Epidermal melanocyte (primary cell): ENCODE measurements at regions not wholly inside any gene's neighbourhood (a gene's known extent, or its start where the extent isn't known, plus 50 kb on each side); places are given as distances from the start of the nearest gene placed in this dataset.
A peak's percentile ranks its signal among the peaks of the same experiment; 100 is the strongest.
"Not testable (repeated sequence)": the region's sequence is repeated elsewhere in the genome, so short reads cannot be mapped to it uniquely, and the experiment has no call there.

ENCODE experiments used
- DNase-seq: peaks from one replicate; pipeline ENCODE4 v3.0.0; 2011; ENCODE audit warnings: low spot score; ENCODE audit not compliant: insufficient read length

DNA sequence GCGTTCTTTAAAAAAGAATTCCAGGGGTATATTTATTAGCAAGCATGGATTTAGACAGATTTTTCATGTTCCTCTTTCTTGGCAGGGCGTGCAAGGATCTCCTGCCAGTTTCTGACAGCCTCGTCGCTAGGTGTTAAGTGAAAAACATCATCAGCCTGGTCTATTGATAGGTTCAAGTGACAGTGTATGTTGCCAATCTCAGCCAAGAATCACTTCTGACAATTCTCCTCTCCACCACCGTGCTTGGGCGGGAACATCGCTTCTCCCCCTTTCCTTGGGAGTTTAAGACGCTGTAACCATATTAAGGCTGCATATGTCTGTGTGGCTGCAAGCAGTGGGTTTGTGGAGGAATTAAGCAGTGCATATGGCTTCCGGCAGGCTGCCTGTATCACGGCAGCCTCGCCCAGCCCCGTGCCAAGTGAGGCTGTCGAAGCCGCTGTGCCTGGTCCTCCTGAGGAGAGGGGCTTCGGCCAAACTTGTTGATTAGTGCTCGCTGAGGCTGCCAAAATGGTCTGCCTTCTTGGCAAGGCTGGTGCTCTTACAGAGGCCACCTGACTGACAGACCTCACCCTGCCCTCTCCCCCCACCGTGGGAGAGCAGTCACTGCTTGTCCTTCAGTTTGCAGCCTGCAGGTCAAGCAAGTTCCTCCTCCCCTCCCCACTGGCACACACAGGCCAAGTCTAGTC, 132.2 kb upstream of the MPHOSPH6 start:
- no peak for DNase-seq

DNA sequence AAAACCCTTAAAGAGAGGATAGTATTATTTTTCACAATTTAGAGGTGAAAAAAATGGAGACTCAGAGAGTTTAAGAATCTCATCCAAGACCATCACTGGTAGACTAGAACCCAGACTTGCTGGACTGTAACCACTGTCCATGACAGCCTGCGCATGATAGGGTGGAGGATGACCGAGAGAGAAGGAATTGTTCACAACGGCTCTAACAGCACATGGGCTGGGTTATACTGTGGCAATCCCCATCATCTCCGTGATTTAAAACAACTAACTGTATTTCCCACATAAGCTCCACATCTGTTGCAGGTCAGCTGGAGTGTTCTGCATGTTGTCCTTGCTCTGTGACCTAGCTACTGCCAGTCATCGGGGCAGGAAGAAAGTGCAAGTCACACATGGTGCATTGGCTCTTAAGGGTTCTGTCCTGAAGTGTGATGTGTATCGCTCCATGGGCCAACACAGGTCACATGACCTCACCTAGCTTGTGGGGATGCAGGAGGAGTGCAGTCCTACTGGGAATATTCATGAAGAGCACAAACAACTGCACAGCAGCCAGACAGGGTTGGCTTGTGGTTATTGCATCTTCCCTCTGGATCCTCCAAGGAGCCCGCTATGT, 131.2 kb upstream of the MPHOSPH6 start:
- no peak for DNase-seq

DNA sequence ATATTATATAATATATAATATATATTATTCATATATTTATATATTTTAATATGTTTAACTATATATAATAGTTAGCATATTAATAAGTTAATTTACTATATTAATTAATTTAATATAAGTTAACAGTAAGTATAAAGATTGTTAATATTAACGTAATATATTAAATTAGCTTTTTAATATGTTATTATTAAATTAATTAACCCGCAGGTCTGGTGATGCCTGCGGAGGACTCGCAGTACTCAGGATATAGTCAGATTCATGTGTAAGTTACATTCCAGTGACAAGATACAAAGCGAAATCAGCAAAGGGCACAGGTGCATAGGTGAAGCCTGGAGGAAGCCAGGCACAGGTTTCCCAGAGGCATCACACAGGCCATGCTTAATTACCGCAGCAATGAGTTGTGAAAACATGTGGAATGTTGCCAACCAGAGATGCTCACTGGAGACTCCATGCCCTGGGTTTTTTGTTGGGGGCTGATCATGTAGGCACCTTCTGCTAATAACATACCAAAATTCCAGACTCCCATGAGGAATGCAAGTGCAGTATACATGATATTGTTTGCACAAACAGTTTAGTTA, 130.4 kb upstream of the MPHOSPH6 start:
- no peak for DNase-seq

DNA sequence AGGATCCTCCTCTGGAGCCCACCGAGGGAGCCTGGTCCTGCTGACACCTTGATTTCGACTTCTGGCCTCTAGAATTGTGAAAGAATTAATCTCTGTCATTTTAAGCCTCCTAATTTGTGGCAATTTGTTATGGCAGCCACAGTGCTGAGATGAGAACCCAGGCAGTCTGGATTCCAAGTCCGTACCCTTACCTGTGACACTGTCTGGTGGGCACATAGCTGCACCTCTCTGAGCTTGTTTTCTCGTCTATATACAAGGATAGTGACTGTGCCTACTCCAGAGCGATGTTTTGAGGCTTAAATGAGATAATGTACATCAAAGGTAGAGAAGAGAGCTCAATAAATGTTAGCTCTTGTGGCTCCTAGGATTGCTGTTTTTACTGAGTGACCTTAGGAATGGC, 128.4 kb upstream of the MPHOSPH6 start:
- DNase-seq = no peak

DNA sequence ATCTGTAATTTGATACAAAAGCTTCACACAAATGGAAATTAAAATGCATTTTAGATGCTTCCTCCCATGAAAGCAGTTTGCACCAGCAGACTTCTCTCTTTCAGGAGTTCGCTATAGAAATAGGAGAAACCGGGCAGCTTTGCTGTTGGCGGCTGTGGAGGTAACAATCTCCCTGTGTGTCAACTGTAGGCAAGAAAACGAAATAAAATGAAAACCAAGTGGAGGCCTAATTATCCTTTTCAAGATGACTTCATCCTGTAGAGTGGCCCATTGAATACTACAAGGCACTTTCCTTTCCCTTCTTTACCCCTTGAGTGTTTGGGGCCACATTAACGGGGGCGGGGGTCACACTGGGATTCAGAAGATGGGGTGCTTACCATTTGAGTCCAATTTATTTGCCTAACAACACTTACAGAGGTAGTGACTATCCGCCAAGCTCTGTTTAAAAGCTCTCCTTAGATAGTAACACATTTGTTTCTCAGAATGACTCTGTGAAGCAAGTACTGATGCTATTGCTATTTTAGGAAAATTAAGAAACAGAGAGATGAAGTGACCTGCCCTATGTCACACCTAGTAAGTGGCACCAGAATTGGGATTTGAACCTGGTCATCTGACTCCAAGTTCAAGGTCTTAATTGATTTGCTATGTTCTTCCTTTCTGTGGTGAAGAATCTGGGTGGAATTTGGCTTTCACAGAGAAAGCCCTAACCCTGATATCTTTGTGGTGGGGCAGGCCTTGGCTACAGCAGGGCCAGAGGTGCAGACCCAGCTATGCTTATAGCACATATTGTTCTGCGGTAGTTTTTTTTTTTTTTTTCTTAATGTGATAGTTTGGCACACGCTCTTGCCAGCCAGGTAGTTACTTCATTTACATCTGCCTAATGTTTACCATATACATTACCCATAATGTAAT, 125.5 kb upstream of the MPHOSPH6 start:
- no peak for DNase-seq

DNA sequence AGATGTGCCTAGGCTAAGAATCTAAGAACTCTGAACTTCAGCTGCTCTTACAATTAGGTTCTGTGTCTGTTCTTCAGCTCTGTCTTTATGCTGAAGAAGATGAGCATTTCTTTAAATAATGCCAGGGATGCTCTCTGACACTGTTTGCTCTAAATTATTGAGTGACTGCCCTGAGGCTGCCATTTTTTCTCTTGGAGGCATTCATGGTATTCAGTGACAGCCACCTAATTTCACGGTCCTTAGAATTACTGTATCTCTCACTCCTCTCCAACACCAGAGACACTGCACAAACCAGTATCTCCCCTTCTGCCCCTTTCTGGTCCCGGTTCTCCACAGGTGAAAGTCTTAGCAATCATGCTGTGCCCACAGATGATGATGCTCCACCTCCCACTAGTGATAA, 123.6 kb upstream of the MPHOSPH6 start:
- DNase-seq = no peak

DNA sequence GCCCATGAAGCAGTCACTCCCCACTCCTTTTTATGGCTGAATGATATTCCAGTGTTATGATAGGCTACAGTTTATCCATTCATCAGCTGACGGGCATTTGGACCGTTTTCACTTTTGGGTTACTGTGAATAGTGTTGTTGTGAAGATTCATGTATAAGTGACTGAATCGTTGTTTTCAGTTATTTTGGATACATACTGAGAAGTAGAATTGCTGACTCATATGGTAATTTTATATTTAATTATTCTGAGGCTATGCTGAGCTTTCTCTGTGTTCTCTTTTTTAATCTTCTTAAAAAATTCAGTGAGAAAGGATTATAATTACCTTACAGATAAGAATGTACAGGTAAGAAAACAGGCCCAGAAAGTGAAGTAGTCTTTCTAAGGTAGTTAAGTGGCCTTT, 117.9 kb upstream of the MPHOSPH6 start:
- DNase-seq = no peak

DNA sequence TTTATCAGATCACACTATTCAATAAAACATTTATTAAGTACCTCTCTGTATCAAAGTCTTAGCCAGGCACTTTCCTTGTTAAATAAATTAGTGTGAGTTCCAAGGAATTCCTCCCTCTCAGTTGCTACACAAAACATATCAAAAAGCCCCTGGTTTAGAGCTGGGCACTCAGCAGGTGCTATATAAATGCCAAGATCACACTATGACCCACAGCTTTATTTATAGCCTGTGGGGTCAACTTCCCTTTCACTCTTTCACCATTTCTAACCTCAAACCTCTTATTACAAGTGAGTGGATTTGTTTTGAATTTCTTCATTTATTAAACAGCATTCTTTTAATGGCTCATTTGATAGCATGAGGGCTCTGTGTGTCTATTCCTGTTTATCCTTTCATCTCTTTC, 112.6 kb upstream of the MPHOSPH6 start:
- DNase-seq = no peak

DNA sequence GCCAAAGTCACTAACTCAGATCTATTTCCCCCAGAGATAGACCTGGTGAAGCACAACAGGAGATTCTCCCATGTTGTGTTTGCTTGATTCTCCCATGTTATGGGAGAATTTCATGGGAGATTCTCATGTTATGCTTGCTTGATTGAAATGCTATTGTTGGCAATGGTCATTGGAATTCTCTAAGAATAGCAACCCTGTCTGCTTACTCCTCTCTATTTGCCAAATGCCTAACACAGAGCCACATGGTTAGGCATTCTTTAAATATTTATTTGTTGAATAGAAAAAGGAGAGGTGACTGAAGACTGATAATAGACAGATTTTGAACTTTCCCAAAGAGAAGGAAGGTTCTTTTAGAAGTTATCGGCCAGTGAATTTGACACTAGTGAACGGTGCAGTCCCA, 111.5 kb upstream of the MPHOSPH6 start:
- DNase-seq = no peak

DNA sequence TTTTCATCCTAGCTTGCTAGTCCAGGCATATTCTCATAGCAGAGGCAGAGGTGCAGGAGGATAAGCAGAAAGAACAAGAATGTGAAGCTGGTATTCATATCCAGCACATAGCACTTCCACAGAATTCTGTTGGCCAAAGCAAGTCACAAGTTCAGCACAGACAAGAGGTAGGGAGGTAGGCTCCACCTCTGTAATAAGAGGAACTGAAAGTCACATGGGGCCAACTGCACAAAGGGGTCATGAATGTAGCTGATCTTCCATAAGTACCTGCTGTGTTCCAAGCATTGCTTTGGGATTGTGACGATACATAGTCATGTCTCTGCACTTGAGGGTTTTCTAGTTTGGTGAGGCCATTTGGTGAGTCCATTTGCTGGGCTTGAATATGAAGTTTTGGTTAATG, 110.8 kb upstream of the MPHOSPH6 start:
- DNase-seq = no peak

DNA sequence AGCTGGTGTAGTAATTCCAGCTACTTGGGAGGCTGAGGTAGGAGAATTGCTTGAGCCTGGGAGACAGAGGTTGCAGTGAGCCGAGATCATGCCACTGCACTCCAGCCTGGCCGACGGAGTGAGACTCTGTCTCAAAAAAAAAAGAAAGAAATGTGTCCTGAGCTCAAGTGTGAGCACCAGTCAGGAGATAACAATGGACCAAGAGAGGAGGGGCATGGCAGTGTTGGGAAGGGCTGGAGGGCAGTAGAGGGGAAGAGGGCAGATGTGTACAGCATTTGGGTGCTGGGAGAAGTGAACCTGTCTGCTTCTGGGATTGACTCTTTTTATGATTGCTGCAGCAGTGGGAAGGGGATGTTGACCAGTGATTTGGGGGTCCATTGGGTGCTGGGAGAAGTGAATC, 105.3 kb upstream of the MPHOSPH6 start:
- not testable (repeated sequence) for DNase-seq

DNA sequence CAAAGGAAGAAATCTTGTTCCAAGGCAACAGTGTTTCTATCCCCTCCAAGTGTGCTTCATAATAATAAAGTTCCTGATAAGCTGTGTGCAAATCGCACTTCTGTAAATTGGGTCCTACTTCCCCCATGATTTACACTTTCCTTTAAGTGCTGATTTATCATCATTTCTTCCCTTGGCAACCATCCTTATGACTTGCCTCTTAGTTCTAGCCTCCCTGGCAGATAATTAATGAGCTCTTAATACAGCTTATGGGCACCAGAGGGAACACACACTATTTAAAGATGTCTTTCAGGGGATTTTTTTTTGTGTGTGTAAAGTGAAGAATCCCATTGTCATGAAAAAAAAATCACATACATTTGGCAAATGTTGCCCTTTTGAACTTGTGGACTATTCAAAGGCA, 101.6 kb upstream of the MPHOSPH6 start:
- DNase-seq = no peak

DNA sequence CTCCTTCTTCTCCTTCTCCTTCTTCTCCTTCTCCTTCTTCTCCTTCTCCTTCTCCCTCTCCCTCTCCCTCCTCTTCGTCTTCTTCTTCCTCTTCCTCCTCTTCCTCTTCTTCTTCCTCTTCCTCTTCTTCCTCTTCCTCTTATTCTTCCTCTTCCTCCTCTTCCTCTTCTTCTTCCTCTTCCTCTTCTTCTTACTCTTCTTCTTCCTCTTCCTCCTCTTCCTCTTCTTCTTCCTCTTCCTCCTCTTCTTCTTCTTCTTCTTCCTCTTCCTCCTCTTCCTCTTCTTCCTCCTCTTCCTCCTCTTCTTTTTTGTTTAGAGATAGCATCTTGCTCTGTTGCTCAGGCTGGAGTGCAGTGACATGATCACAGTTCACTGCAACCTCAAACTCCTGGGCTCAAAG, 97.7 kb upstream of the MPHOSPH6 start:
- not testable (repeated sequence) for DNase-seq

DNA sequence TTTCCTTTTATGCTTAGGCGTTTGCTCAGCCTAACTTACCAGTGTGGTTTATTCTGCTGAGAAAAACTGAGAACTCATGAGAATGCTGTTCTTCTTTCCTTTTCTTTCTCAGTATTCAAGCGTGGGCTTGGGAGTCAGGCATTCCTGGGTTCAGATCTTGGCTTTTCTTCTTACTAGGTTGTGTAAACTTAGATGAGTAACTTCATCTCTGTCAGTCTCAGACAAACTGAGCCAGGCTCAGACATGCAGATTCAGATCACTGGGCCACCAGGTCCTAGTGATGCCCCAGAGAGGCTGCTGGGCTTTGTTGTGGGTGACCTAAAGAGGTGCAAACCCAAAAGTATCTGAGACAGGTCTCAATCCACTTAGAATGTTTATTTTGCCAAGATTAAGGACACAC, 95.8 kb upstream of the MPHOSPH6 start:
- DNase-seq = no peak

DNA sequence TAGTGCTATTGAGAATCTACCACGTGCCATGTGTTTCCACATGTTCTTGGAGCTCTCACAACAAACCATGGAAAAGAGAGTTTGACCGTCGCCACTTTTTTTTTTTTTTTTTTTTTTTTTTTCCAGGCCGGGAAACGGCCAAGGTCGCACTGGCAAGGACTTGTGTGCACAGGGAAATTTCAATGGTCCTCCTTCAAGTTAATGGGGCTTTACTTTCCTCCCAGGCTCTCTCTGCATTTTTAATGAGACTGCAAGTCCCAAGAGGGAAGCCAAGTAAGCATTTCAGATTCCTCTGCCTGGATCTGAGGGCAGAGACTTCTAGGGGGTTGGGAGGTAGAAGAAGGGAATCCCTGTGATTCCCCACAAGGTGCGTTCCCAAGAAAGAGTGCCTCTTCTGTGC, 94.7 kb upstream of the MPHOSPH6 start:
- no peak for DNase-seq

DNA sequence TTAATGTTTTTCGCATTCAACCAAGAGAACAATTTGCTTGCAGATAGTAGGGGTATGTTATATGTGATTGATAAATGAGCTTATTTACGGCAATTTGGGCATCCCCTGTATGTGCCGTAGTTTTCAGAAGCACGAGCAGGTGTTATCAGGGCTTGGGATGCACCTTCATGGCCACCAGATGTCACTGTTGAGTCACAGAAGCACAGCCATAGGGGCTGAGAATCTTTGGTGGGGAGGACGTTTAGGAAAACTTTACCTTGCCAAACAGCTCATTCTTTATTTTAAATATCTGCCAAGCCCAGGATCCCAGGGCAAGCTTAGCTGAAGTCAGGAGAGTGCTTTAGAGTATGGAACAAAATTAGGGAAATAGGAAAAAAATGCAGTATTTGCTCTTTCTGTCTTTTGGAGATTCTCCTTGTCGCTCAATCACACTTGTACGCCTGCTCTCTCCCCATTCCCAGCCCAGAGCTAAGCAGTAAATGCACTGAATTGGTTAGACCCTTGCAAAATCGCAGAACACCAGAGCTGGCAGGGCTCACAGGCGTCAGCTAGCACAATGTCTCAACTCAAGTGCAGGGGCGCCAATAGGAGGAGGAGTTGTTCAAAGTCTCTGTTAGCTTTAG, 93.6 kb upstream of the MPHOSPH6 start:
- DNase-seq = peak; percentile 48

DNA sequence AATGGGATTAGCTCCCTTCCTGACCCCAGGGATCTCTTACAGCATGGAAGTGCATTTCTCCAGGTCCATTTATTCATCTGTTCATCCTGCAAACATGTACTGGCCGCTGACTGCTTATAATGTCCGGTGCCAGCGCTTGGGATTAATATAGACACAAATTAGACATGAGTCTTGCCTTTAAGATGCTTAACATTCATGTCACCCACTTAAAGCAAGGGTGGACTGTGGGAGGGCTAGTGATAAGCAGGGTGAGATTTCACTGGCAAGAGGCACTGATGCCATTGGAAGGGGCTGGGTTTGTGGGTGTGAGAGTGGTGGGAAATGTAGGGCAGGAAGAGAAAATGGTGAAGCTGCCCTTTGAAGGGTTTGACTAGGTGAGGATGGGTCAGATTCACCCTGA, 92.2 kb upstream of the MPHOSPH6 start:
- DNase-seq = no peak

DNA sequence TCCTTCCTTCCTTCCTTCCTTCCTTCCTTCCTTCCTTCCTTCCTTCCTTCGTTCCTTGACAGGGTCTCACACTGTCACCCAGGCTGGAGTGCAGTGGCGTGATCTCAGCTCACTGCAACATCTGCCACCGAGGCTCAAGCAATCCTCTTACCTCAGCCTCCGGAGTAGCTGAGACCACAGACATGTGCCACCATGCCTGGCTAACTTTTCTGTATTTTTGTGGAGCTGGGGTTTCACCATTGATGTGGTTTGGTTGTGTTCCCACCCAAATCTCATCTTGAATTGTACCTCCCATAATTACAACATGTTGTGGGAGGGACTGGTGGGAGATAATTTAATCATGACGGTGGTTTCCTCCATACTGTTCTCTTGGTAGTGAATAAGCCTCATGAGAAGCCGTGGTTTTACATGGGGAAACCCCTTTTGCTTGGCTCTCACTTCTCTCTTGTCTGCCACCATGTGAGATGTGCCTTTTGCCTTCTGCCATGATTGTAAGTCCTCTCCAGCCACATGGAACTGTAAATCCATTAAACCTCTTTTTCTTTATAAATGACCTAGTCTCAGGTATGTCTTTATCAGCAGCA, 90.3 kb upstream of the MPHOSPH6 start:
- DNase-seq = no peak

DNA sequence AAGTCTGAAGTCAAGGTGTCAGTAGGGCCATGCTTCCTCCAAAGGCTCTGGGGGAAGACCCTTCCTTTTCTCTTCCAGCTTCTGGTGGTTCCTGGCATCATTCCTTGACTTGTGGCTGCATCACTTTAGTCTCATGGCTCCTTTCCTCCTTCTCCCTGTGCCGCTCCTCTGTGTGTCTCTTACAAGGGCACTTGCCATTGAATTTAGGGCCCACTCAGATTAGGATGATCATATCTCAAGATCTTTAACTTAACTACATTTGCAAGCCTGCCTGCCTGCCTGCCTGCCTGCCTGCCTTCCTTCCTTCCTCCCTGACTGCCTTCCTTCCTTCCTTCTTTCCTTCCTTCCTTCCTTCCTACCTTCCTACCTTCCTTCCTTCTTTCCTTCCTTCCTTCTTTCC, 89.7 kb upstream of the MPHOSPH6 start:
- DNase-seq = no peak

DNA sequence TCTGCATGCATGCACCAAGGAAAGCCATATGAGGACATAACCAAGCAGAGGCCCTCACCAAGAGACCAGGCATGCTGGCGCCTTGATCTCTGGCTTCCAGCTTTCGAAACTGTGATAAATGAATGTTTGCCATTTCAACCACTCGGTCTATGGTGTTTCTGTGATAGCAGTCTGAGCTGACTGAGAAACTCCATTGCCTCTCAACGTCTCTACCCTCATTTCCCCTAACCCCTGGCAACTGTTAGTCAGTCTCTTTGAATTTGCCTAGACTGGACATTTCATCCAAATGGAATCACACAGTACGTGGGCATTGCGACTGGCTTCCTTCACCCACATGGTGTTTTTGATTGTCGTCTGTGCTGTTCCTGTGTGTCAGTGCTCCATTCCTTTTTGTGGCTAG, 88.0 kb upstream of the MPHOSPH6 start:
- no peak for DNase-seq

DNA sequence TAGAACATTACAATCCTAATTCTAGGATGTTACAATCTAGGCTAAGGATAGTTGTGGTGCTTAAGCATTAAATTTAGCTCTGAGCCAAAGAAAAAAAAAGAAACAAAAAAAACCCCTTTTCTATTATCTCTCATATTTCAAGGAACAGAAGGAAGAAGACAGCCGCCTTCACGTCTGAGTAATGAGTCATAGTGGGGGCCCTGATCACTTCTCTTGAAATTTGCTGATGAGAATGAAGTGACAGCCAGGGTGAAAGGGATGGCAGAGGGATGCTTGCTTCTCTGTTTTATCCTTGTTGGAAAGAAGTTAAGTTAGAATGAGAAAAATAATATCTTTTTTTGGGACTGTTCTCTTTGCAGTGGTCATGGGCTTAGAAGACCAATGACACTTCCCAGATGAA, 82.6 kb upstream of the MPHOSPH6 start:
- no peak for DNase-seq
